ENCODE measurements at regions not wholly inside any gene's neighbourhood (a gene's known extent, or its start where the extent isn't known, plus 50 kb on each side); places are given as distances from the start of the nearest gene placed in this dataset.

- H3K4me3 ChIP-seq (ENCODE audit: low read depth, low read length) = no peak overlapping the region
- no peak for TF ChIP-seq CTCF (IDR thresholded peaks at IDR 0.05; ENCODE audit: low read depth, low read length, missing control alignments)
- DNase-seq (ENCODE audit: low read depth) = no peak
Observed at GRCh38 chr4:11908205-11908604, 479.5 kb upstream of the HS3ST1 start.

- DNase-seq (ENCODE audit: low read depth) = no peak
- TF ChIP-seq CTCF (IDR thresholded peaks at IDR 0.05; ENCODE audit: low read depth, low read length, missing control alignments) = no peak
- no peak overlapping the region for H3K4me3 ChIP-seq (ENCODE audit: low read depth, low read length)
Observed at GRCh38 chr4:11904846-11905739, 476.4 kb upstream of the HS3ST1 start.

- no peak overlapping the region for H3K4me3 ChIP-seq (ENCODE audit: low read depth, low read length)
- no peak for TF ChIP-seq CTCF (IDR thresholded peaks at IDR 0.05; ENCODE audit: low read depth, low read length, missing control alignments)
- DNase-seq (ENCODE audit: low read depth) = no peak
Observed at GRCh38 chr4:11904117-11904535, 475.4 kb upstream of the HS3ST1 start.

GRCh38 chr4:11901089-11901488 is 472.4 kb upstream of the HS3ST1 start:
- TF ChIP-seq CTCF (IDR thresholded peaks at IDR 0.05; ENCODE audit: low read depth, low read length, missing control alignments) = no peak
- no peak for DNase-seq (ENCODE audit: low read depth)

GRCh38 chr4:11900359-11900758 is 471.7 kb upstream of the HS3ST1 start:
- DNase-seq (ENCODE audit: low read depth) = no peak
- TF ChIP-seq CTCF (IDR thresholded peaks at IDR 0.05; ENCODE audit: low read depth, low read length, missing control alignments) = no peak
- H3K4me3 ChIP-seq (ENCODE audit: low read depth, low read length) = no peak overlapping the region

More at GRCh38 chr4:11901089-11901488, 472.4 kb upstream of the HS3ST1 start:
- H3K4me3 ChIP-seq (ENCODE audit: low read depth, low read length) = no peak overlapping the region

- DNase-seq (ENCODE audit: low read depth) = no peak
- TF ChIP-seq CTCF (IDR thresholded peaks at IDR 0.05; ENCODE audit: low read depth, low read length, missing control alignments) = no peak
- H3K4me3 ChIP-seq (ENCODE audit: low read depth, low read length) = no peak overlapping the region
Observed at GRCh38 chr4:11898796-11899195, 470.1 kb upstream of the HS3ST1 start.

- DNase-seq (ENCODE audit: low read depth) = no peak
- no peak for TF ChIP-seq CTCF (IDR thresholded peaks at IDR 0.05; ENCODE audit: low read depth, low read length, missing control alignments)
Observed at GRCh38 chr4:11895766-11896165, 467.1 kb upstream of the HS3ST1 start.

More at GRCh38 chr4:11895766-11896165, 467.1 kb upstream of the HS3ST1 start:
- no peak overlapping the region for H3K4me3 ChIP-seq (ENCODE audit: low read depth, low read length)

All from GM12864 (cell line).